NB4 (cell line): ENCODE measurements at regions not wholly inside any gene's neighbourhood (a gene's known extent, or its start where the extent isn't known, plus 50 kb on each side); places are given as distances from the start of the nearest gene placed in this dataset.
A peak's percentile ranks its signal among the peaks of the same experiment; 100 is the strongest.

ENCODE experiments used
- DNase-seq: peaks from one replicate; pipeline ENCODE4 v3.0.0; 2010; ENCODE audit warnings: low read depth
- H3K4me3 ChIP-seq: one replicate; pipeline ENCODE4 v1.5.1; 2011; ENCODE audit warnings: mild to moderate bottlenecking, low read depth, low read length, moderate library complexity
- MAX ChIP-seq: IDR thresholded peaks from 2 replicates; pipeline ENCODE4 v1.6.1; 2011; ENCODE audit warnings: low read depth, low read length
- MYC ChIP-seq: IDR thresholded peaks from 2 replicates; pipeline ENCODE4 v1.6.1; 2011; ENCODE audit warnings: low read depth, low read length
- POLR2A ChIP-seq: IDR thresholded peaks from 2 replicates; pipeline ENCODE4 v1.6.1; 2011; ENCODE audit warnings: mild to moderate bottlenecking; ENCODE audit not compliant: insufficient read length; ENCODE audit errors: extremely low read depth
- TF ChIP-seq, protein P1 (sequence below): IDR thresholded peaks from one replicate; pipeline ENCODE4 v1.5.1; 2012; ENCODE audit warnings: low read depth, low read length

DNA sequence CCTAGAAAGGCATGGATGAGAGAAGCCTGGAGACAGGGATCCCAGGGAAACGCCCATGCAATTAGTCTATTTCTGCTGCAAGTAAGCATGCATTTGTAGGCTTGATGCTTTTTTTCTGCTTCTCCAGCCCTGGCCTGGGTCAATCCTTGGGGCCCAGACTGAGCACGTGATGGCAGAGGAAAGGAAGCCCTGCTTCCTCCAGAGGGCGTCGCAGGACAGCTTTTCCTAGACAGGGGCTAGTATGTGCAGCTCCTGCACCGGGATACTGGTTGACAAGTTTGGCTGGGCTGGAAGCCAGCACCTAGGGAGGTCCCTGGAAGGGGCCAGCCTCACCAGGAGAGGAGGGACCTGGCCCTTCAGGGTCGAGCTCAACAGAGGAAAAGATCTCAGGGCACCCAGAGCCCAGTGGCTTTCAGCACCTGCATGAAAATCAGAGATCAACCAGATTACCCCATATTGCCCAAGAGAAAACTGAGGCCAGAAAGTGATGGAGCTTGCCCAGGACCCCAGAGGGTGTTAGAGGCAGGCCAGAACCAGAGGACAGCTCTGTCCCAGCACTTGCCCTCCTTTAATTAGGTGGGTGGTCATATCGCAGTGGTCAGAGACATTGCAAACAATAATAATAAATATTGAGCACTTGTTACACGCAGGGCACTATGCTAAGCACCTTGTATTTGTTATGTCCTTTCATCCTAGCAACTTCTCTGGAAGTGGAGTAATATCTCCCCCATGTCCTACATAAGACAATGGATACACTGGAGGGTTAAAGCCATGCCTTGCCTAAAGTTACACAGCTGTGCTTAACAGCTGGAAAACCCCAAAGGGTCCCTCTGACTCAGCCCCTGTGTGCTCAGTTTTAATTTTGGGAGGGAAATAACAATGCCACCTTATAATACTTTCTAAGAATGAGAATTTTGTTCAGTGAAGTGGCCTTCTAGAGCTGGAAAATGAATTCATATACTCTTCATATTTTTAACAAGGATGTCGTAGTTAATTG, 67.1 kb downstream of the KLF4 start:
- peak; percentile 57; the same call in 1 of the 2 replicates for TF ChIP-seq MYC
- TF ChIP-seq, protein P1, sequence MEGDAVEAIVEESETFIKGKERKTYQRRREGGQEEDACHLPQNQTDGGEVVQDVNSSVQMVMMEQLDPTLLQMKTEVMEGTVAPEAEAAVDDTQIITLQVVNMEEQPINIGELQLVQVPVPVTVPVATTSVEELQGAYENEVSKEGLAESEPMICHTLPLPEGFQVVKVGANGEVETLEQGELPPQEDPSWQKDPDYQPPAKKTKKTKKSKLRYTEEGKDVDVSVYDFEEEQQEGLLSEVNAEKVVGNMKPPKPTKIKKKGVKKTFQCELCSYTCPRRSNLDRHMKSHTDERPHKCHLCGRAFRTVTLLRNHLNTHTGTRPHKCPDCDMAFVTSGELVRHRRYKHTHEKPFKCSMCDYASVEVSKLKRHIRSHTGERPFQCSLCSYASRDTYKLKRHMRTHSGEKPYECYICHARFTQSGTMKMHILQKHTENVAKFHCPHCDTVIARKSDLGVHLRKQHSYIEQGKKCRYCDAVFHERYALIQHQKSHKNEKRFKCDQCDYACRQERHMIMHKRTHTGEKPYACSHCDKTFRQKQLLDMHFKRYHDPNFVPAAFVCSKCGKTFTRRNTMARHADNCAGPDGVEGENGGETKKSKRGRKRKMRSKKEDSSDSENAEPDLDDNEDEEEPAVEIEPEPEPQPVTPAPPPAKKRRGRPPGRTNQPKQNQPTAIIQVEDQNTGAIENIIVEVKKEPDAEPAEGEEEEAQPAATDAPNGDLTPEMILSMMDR, result peak; percentile 75
- peak; percentile 97 for TF ChIP-seq MAX
- no peak for TF ChIP-seq POLR2A
- no peak overlapping the region for H3K4me3 ChIP-seq
- peak; percentile 76 for DNase-seq

DNA sequence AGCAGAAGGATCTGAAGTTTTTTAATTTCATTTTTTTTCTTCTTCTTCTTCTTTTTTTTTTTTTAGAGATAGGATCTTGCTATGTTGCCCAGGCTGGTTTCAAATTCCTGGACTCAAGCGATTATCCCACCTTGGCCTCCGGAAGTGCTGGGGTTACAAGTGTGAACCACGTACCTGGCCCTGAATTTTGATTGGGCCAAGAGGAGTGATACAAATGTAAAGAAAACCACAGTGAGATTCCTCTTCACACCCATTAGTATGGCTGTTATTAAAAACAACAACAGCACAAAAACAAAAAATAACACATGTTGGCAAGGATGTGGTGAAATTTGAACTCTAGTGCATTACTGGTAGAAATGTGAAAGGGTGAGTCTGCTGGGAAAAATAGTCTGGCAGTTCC, 79.1 kb downstream of the KLF4 start:
- DNase-seq, result no peak
- TF ChIP-seq, protein P1, result no peak
- TF ChIP-seq MAX (no peak), POLR2A (no peak), MYC (no peak)
- no peak overlapping the region for H3K4me3 ChIP-seq

DNA sequence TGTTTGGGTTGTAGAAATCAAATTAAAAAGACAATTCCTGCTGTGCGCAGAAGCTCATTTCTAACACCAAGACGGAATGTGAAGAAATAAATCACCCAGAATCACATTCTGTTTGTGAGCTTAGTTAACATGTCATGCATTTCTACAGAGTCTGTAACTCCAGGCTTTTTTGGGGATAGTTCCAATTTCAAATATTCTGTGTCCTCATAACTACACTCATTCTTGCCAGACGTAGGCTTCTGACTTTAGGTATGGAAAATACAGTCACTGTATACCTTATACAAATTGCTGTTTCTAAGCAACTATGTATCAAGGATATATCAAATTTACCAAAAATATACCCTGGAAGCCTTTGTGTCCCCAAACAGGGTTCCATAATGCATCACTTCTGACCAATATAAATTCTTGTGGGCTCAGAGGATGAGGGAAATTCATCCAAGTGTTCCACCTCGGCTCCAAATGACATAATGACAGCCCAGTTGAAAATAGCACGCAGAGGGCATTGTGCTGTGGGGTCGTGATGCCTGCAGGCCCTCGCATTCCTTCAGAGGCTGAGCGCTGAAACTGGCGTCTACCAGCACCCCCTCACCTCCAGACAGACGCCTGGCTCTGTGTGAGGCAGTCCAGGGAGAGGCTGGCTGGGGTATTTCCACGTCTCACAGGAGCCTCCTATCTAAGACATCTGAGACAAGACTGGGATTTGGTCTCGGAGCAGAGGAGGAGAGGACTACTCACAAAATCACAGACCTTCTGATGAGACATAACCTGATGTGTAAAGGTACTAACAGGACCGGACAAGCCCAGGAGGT, 79.8 kb downstream of the KLF4 start:
- no peak for DNase-seq
- TF ChIP-seq, protein P1, result no peak
- TF ChIP-seq POLR2A, result no peak
- no peak for TF ChIP-seq MAX
- TF ChIP-seq MYC, result no peak

GRCh38 chr9:107407675-107408074, 81.9 kb downstream of the KLF4 start:
- no peak overlapping the region for H3K4me3 ChIP-seq

More for the DNA sequence above, 79.8 kb downstream of the KLF4 start:
- H3K4me3 ChIP-seq, result no peak overlapping the region

GRCh38 chr9:107405511-107405910, 84.1 kb downstream of the KLF4 start:
- TF ChIP-seq, protein P1, result no peak
- no peak for TF ChIP-seq POLR2A
- TF ChIP-seq MYC, result no peak
- no peak for TF ChIP-seq MAX
- no peak for DNase-seq
- H3K4me3 ChIP-seq, result no peak overlapping the region

More at GRCh38 chr9:107407675-107408074, 81.9 kb downstream of the KLF4 start:
- no peak for DNase-seq
- TF ChIP-seq POLR2A (no peak), MYC (no peak), MAX (no peak)
- TF ChIP-seq, protein P1, result no peak
